PC-3 (cell line): ENCODE measurements at regions not wholly inside any gene's neighbourhood (a gene's known extent, or its start where the extent isn't known, plus 50 kb on each side); places are given as distances from the start of the nearest gene placed in this dataset.

Experiments
- ATAC-seq: fragments of 200-7000 bp; cut with Tn5 transposase; 2 replicates; pipeline ENCODE4 v1.9.1; 2020; ENCODE audit warnings: mild to moderate bottlenecking, moderate library complexity
- BruUV-seq: library from RNA; stranded (reverse); fragments of 400-500 nt; replicated peaks from 2 replicates; lab custom pipeline; 2021; lab: Mats Ljungman, UMichigan
- CTCF ChIA-PET: fragments of 300-600 bp; sonication (Branson Sonifier 250); formaldehyde crosslinking; loops from one replicate; lab custom pipeline; 2022; ENCODE audit warnings: antibody characterized with exemption; lab: Charles Lee
- POLR2A ChIA-PET: fragments of 300-600 bp; sonication (Branson Sonifier 250); formaldehyde crosslinking; loops from one replicate; lab custom pipeline; 2022; ENCODE audit warnings: antibody characterized with exemption; ENCODE audit not compliant: unreplicated experiment; lab: Charles Lee
- DNase-seq: peaks from one replicate; pipeline ENCODE4 v3.0.0-alpha.2; 2015
- H2AFZ ChIP-seq: fragments of 300-600 bp; sonication (generic); 2 replicates; pipeline ENCODE4 v1.6.0; 2016; ENCODE audit warnings: antibody characterized with exemption, low read length
- H3F3A ChIP-seq: fragments of 300-600 bp; sonication (generic); one replicate; pipeline ENCODE4 v1.6.0; 2017; ENCODE audit warnings: antibody characterized with exemption, low read length, control low read depth, mild to moderate bottlenecking; ENCODE audit not compliant: unreplicated experiment
- H3K27ac ChIP-seq: fragments of 300-600 bp; sonication (generic); 2 replicates; pipeline ENCODE4 v1.5.1; 2016; ENCODE audit warnings: mild to moderate bottlenecking, low read length
- H3K27me3 ChIP-seq: fragments of 300-600 bp; sonication (generic); 2 replicates; pipeline ENCODE4 v1.6.1; 2016; ENCODE audit warnings: low read length, mixed read lengths
- H3K36me3 ChIP-seq: fragments of 300-600 bp; sonication (generic); 2 replicates; pipeline ENCODE4 v1.6.1; 2016; ENCODE audit warnings: low read depth, mixed run types, low read length, mixed read lengths
- H3K4me1 ChIP-seq: fragments of 300-600 bp; sonication (generic); 2 replicates; pipeline ENCODE4 v1.5.1; 2016; ENCODE audit warnings: low read length; ENCODE audit not compliant: insufficient read depth
- H3K4me2 ChIP-seq: fragments of 300-600 bp; sonication (generic); 2 replicates; pipeline ENCODE4 v1.6.0; 2016; ENCODE audit warnings: low read length
- H3K4me3 ChIP-seq: fragments of 300-600 bp; sonication (generic); 2 replicates; pipeline ENCODE4 v1.5.1; 2016; ENCODE audit warnings: mild to moderate bottlenecking, low read length, mixed read lengths
- H3K79me2 ChIP-seq: fragments of 300-600 bp; sonication (generic); 2 replicates; pipeline ENCODE4 v1.6.1; 2017; ENCODE audit warnings: low read length, mixed read lengths
- H3K9ac ChIP-seq: fragments of 300-600 bp; sonication (generic); 2 replicates; pipeline ENCODE4 v1.6.0; 2016; ENCODE audit warnings: mild to moderate bottlenecking, low read length
- H3K9me2 ChIP-seq: fragments of 300-600 bp; sonication (generic); replicated peaks from 2 replicates; pipeline ENCODE4 v1.6.1; 2016; ENCODE audit warnings: mixed run types, low read length, mixed read lengths
- H3K9me3 ChIP-seq: fragments of 300-600 bp; sonication (generic); 2 replicates; pipeline ENCODE4 v1.6.1; 2016; ENCODE audit warnings: low read length, mixed read lengths
- H4K20me1 ChIP-seq: fragments of 300-600 bp; sonication (generic); 2 replicates; pipeline ENCODE4 v1.6.1; 2016; ENCODE audit warnings: low read length, mixed read lengths
- EZH2 ChIP-seq: fragments of 300-600 bp; sonication (generic); IDR thresholded peaks from one replicate; pipeline ENCODE4 v1.6.1; 2017; ENCODE audit warnings: antibody characterized with exemption, mild to moderate bottlenecking, low read length; ENCODE audit not compliant: unreplicated experiment
- EZH2phosphoT487 ChIP-seq: fragments of 300-600 bp; sonication (generic); IDR thresholded peaks from 2 replicates; pipeline ENCODE4 v1.6.1; 2018; ENCODE audit warnings: mild to moderate bottlenecking, antibody characterized with exemption, low read length, borderline replicate concordance
- intact Hi-C: fragments of 100-400 bp; cut with micrococcal nuclease; formaldehyde crosslinking; loops from 2 replicates; pipeline ENCODE4 v1.9.0; 2023
- TF ChIP-seq, protein P1 (sequence below): fragments of 300-600 bp; sonication (generic); conservative IDR thresholded peaks from 2 replicates; pipeline ENCODE4 v1.5.1; 2017; ENCODE audit warnings: antibody characterized with exemption, low read depth, mild to moderate bottlenecking, low read length

DNA sequence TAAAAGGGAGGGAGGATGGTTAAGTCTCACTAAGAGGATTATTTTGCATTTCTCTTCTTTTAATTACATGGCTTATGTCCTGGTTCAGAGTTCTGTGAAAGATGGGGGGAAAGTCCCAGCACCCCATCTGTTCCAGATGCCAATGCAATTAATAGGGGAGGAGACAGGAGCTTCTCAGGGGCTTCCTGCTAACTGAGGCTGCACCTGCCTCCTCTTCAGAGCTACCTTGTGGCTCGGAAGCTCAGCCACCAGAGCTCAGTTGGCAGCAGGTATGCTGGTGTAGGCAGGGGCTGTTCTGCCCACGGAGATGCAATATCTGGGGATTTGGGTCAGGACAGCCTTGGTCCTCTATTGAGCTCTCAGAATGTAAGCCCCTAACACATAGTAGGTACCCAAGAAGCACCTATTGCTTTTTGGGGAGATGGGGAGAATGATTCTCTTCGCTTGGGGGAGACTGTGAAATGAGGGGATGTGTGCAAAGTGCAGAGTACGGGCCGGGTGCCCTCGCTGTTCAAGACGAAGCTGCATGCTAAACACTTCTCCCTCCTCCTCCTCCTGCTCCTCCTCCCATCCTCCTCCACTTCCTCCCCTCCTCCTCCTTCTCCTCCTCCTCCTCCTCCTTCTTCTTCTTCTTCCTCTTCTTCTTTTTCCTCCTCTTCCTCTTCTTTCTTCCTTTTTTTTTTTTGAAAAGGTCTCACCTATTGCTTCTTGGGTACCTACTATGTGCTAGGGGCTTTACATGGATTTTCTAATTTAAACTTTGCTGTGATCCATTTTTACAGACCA is 279.0 kb downstream of the PTPRU start:
- intact Hi-C loops, result loop anchor here (10.0 kb wide), 2 partner anchors 869 to 1189 kb away; no protein-coding TSS in a partner anchor
- Histone ChIP-seq H3K4me2 (no peak overlapping the region), H3K27me3 (no peaks in the 10 kb centered on the region), H3K9me2 (no peaks in the 10 kb centered on the region), H3K4me1 (no peaks in the 10 kb centered on the region), H2AFZ (no peak overlapping the region), H3K9ac (no peak overlapping the region), H3K4me3 (no peak overlapping the region), H3K36me3 (no peaks in the 10 kb centered on the region), H3K27ac (no peak overlapping the region), H3K79me2 (no peaks in the 10 kb centered on the region), H3F3A (no peaks in the 10 kb centered on the region), H4K20me1 (no peaks in the 10 kb centered on the region), H3K9me3 (no peaks in the 10 kb centered on the region)
- ATAC-seq, result no peak
- TF ChIP-seq, protein P1, sequence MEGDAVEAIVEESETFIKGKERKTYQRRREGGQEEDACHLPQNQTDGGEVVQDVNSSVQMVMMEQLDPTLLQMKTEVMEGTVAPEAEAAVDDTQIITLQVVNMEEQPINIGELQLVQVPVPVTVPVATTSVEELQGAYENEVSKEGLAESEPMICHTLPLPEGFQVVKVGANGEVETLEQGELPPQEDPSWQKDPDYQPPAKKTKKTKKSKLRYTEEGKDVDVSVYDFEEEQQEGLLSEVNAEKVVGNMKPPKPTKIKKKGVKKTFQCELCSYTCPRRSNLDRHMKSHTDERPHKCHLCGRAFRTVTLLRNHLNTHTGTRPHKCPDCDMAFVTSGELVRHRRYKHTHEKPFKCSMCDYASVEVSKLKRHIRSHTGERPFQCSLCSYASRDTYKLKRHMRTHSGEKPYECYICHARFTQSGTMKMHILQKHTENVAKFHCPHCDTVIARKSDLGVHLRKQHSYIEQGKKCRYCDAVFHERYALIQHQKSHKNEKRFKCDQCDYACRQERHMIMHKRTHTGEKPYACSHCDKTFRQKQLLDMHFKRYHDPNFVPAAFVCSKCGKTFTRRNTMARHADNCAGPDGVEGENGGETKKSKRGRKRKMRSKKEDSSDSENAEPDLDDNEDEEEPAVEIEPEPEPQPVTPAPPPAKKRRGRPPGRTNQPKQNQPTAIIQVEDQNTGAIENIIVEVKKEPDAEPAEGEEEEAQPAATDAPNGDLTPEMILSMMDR, result no peak
- TF ChIP-seq EZH2, result no peak
- no peak for TF ChIP-seq EZH2phosphoT487
- ChIA-PET POLR2A (no interaction called here), CTCF (no interaction called here)
- no peak for DNase-seq
- BruUV-seq, result no TSS peak

DNA sequence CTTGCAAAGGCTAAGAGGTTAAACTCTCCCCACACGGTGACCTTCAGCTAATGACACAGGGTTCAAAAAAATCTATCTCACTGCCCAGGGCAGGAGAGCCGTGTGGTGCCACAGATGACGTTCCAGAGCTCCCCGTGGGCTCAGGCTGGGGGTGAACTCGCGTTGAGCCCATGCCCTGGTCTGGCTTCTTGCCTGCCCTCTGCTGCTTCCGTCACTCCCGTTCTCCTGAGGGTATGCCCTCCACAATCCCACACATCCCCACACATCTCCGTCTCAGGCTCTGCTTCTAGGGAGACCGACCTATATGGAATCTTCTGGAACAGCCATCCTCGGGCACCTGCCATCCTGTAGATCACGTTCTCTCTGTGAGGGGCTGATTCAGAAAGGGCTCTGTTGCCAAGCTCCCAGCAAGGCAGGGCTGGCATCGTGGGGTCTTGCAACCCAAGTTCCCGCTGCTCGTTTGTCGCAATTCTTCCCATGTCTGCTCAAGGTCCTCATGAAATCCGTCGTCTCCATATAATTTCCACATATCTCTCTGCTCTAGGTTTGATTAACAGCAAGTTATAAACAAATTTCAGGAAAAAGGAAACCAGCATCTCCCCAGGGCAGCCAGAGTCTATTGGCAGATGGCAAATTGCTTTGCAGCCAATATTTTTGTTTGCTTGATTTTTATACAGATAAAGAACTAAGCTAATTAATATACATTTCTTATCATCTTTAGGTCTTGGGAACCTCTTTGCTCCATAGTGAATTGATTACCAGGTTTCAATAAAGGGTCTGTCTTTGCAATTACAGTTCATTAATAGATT is 278.2 kb downstream of the PTPRU start:
- no peak for ATAC-seq
- intact Hi-C loops, result loop anchor here (5.0 to 10.0 kb wide), 3 partner anchors 138 to 1190 kb away; no protein-coding TSS in a partner anchor
- Histone ChIP-seq H3K36me3 (no peaks in the 10 kb centered on the region), H2AFZ (no peak overlapping the region), H3F3A (no peaks in the 10 kb centered on the region), H4K20me1 (no peaks in the 10 kb centered on the region), H3K9ac (no peak overlapping the region), H3K9me2 (no peaks in the 10 kb centered on the region), H3K4me3 (no peak overlapping the region), H3K27ac (no peak overlapping the region), H3K9me3 (no peaks in the 10 kb centered on the region), H3K4me1 (no peaks in the 10 kb centered on the region), H3K79me2 (no peaks in the 10 kb centered on the region), H3K27me3 (0 out of 2 replicates have a peak, but pooled peaks cover 1% of the 10 kb centered on the region), H3K4me2 (no peak overlapping the region)
- ChIA-PET CTCF (no interaction called here), POLR2A (no interaction called here)
- DNase-seq, result no peak
- TF ChIP-seq, protein P1, result no peak
- no peak for TF ChIP-seq EZH2phosphoT487
- TF ChIP-seq EZH2, result no peak
- no TSS peak for BruUV-seq
